Trophoblast cell (in vitro differentiated cells and primary cell): ENCODE measurements at regions not wholly inside any gene's neighbourhood (a gene's known extent, or its start where the extent isn't known, plus 50 kb on each side); places are given as distances from the start of the nearest gene placed in this dataset.

Experiments
- DNase-seq, 2 donors: peaks; one replicate each; pipeline ENCODE4 v3.0.0-alpha.2; 2016
- H2AFZ ChIP-seq: 2 replicates; pipeline ENCODE4 v1.6.1; 2013; ENCODE audit warnings: low read length, moderate library complexity, mild to moderate bottlenecking; ENCODE audit not compliant: insufficient read depth, poor library complexity
- H2AK5ac ChIP-seq: 2 replicates; pipeline ENCODE4 v1.6.1; 2013; ENCODE audit warnings: mild to moderate bottlenecking, low read length
- H2BK120ac ChIP-seq: 2 replicates; pipeline ENCODE4 v1.6.1; 2013; ENCODE audit warnings: low read length, mild to moderate bottlenecking, moderate library complexity; ENCODE audit not compliant: insufficient read depth, poor library complexity
- H2BK12ac ChIP-seq: 2 replicates; pipeline ENCODE4 v1.6.1; 2013; ENCODE audit warnings: mild to moderate bottlenecking, low read length, moderate library complexity
- H2BK5ac ChIP-seq: 2 replicates; pipeline ENCODE4 v1.6.1; 2013; ENCODE audit warnings: low read length, low read depth, moderate library complexity, mild to moderate bottlenecking; ENCODE audit not compliant: poor library complexity
- H3K14ac ChIP-seq: 2 replicates; pipeline ENCODE4 v1.6.1; 2013; ENCODE audit warnings: mild to moderate bottlenecking, low read length
- H3K18ac ChIP-seq: 2 replicates; pipeline ENCODE4 v1.6.1; 2013; ENCODE audit warnings: mild to moderate bottlenecking, low read length
- H3K23ac ChIP-seq: 2 replicates; pipeline ENCODE4 v1.6.1; 2013; ENCODE audit warnings: low read length
- H3K27ac ChIP-seq: 2 replicates; pipeline ENCODE4 v1.5.1; 2013; ENCODE audit warnings: low read depth, mild to moderate bottlenecking, inconsistent platforms, low read length, moderate library complexity
- H3K27me3 ChIP-seq: 2 replicates; pipeline ENCODE4 v1.6.1; 2013; ENCODE audit warnings: inconsistent platforms, mild to moderate bottlenecking, low read length, moderate library complexity; ENCODE audit not compliant: insufficient read depth
- H3K36me3 ChIP-seq, 2 experiments: 1 replicate in 1 of 2; 2 replicates in 1 of 2; pipeline ENCODE4 v1.6.1; 2013; ENCODE audit warnings: low read length in 2 of 2, mild to moderate bottlenecking in 2 of 2, moderate library complexity in 1 of 2; ENCODE audit not compliant: insufficient read depth in 2 of 2, control insufficient read depth in 1 of 2
- H3K4ac ChIP-seq: 2 replicates; pipeline ENCODE4 v1.6.1; 2013; ENCODE audit warnings: low read depth, mild to moderate bottlenecking, low read length, moderate library complexity
- H3K4me1 ChIP-seq, 2 experiments: 1 replicate in 1 of 2; 2 replicates in 1 of 2; pipeline ENCODE4 v1.6.1; 2013; ENCODE audit warnings: low read length in 2 of 2, mild to moderate bottlenecking in 2 of 2, moderate library complexity in 1 of 2; ENCODE audit not compliant: insufficient read depth in 2 of 2, control insufficient read depth in 1 of 2
- H3K4me2 ChIP-seq: 2 replicates; pipeline ENCODE4 v1.6.1; 2013; ENCODE audit warnings: inconsistent platforms, mild to moderate bottlenecking, low read length, moderate library complexity
- H3K4me3 ChIP-seq: 2 replicates; pipeline ENCODE4 v1.5.1; 2013; ENCODE audit warnings: mild to moderate bottlenecking, low read depth, low read length, inconsistent platforms
- H3K79me1 ChIP-seq: one replicate; pipeline ENCODE4 v1.6.1; 2013; ENCODE audit warnings: low read length
- H3K79me2 ChIP-seq: 2 replicates; pipeline ENCODE4 v1.6.1; 2013; ENCODE audit warnings: low read length, mild to moderate bottlenecking; ENCODE audit not compliant: control insufficient read depth, insufficient read depth, poor library complexity
- H3K9ac ChIP-seq: 2 replicates; pipeline ENCODE4 v1.6.1; 2013; ENCODE audit warnings: mild to moderate bottlenecking, low read length
- H3K9me3 ChIP-seq: 2 replicates; pipeline ENCODE4 v1.6.1; 2013; ENCODE audit warnings: low read depth, mild to moderate bottlenecking, control low read depth, inconsistent platforms, low read length; ENCODE audit not compliant: insufficient read depth
- H4K12ac ChIP-seq: 2 replicates; pipeline ENCODE4 v1.6.1; 2013; ENCODE audit warnings: low read depth, mild to moderate bottlenecking, low read length, moderate library complexity
- H4K8ac ChIP-seq: 2 replicates; pipeline ENCODE4 v1.6.1; 2013; ENCODE audit warnings: low read depth, mild to moderate bottlenecking, low read length, moderate library complexity
- H4K91ac ChIP-seq: one replicate; pipeline ENCODE4 v1.6.1; 2013; ENCODE audit warnings: low read depth, mild to moderate bottlenecking, low read length, moderate library complexity
- WGBS: extraction: QIAGEN DNeasy Blood & Tissue Kit; methylation state at CpG from one replicate; pipeline ENCODE4 v1.1.7; 2013; ENCODE audit warnings: missing lambda C conversion rate; ENCODE audit not compliant: insufficient read length, insufficient coverage; ENCODE audit errors: extremely low coverage; 5-methylcytosine and 5-hydroxymethylcytosine counted together

- H3K27ac ChIP-seq, result no peak overlapping the region
- H3K4me3 ChIP-seq, result no peak overlapping the region
- H3K18ac ChIP-seq, result no peak overlapping the region
- no peak overlapping the region for H2AK5ac ChIP-seq
- no peaks in the 10 kb centered on the region for H3K79me1 ChIP-seq
- H4K8ac ChIP-seq, result no peak overlapping the region
- no peak overlapping the region for H3K4ac ChIP-seq
- no CpG with 5 or more reads among the region's 2 CpGs for WGBS
- no peaks in the 10 kb centered on the region for H3K27me3 ChIP-seq
- no peak overlapping the region for H3K4me2 ChIP-seq
- no peaks in the 10 kb centered on the region for H3K9me3 ChIP-seq
- no peak overlapping the region for H2BK120ac ChIP-seq
- no peak overlapping the region for H3K9ac ChIP-seq
- H2BK5ac ChIP-seq, result no peak overlapping the region
- no peak overlapping the region for H3K23ac ChIP-seq
- H4K12ac ChIP-seq, result no peak overlapping the region
- H2AFZ ChIP-seq, result no peak overlapping the region
- H3K4me1 ChIP-seq, result no peaks in the 10 kb centered on the region
- no peak overlapping the region for H3K14ac ChIP-seq
- no peak overlapping the region for H2BK12ac ChIP-seq
- H3K79me2 ChIP-seq, result no peaks in the 10 kb centered on the region
- DNase-seq, result no peak
- no peak overlapping the region for H4K91ac ChIP-seq
- H3K36me3 ChIP-seq, result no peaks in the 10 kb centered on the region
Measured at GRCh38 chr16:82350560-82350959, 180.5 kb upstream of the MPHOSPH6 start.

DNA sequence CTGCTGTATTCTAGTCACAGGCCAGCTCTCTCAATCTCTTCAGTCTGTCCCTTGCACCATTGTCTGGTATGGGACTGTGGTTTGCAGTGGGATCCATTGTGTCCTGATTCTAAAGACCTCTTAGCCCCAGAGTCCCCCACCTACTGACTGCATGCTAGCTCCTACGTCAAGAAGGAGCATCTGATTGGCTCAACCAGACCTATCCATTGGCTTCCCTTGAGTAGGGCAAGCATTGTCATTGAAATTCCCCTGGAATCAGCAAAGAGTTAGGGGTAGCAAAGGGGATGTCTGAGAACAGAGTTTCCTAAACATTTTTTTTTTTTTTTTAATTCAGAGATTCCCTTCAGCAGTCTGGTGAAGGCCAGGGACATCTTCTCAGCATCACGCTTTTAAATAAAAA, 175.3 kb upstream of the MPHOSPH6 start:
- Histone ChIP-seq H3K9me3 (no peaks in the 10 kb centered on the region), H2BK12ac (no peak overlapping the region), H3K36me3 (no peaks in the 10 kb centered on the region), H3K4ac (no peak overlapping the region), H3K23ac (no peak overlapping the region), H4K91ac (no peak overlapping the region), H3K18ac (no peak overlapping the region), H3K79me1 (no peaks in the 10 kb centered on the region), H3K14ac (no peak overlapping the region), H3K27ac (no peak overlapping the region), H3K27me3 (no peaks in the 10 kb centered on the region), H2BK5ac (no peak overlapping the region), H2BK120ac (no peak overlapping the region), H3K4me1 (no peaks in the 10 kb centered on the region), H2AFZ (no peak overlapping the region), H4K8ac (no peak overlapping the region), H4K12ac (no peak overlapping the region), H3K4me2 (no peak overlapping the region), H3K9ac (no peak overlapping the region), H2AK5ac (no peak overlapping the region), H3K79me2 (no peaks in the 10 kb centered on the region), H3K4me3 (no peak overlapping the region)
- no CpG with 5 or more reads among the region's 2 CpGs for WGBS
- no peak for DNase-seq

GRCh38 chr16:82344157-82344556, 174.1 kb upstream of the MPHOSPH6 start:
- Histone ChIP-seq H2AK5ac (no peak overlapping the region), H3K4me2 (no peak overlapping the region), H3K79me1 (no peaks in the 10 kb centered on the region), H3K4me1 (no peaks in the 10 kb centered on the region), H3K14ac (no peak overlapping the region), H4K91ac (no peak overlapping the region), H2AFZ (no peak overlapping the region), H3K27me3 (no peaks in the 10 kb centered on the region), H3K23ac (no peak overlapping the region), H2BK12ac (no peak overlapping the region), H3K18ac (no peak overlapping the region), H4K8ac (no peak overlapping the region), H3K4me3 (no peak overlapping the region), H3K27ac (no peak overlapping the region), H3K9ac (no peak overlapping the region), H4K12ac (no peak overlapping the region), H3K4ac (no peak overlapping the region), H2BK5ac (no peak overlapping the region), H3K9me3 (no peaks in the 10 kb centered on the region), H3K36me3 (no peaks in the 10 kb centered on the region), H2BK120ac (no peak overlapping the region), H3K79me2 (no peaks in the 10 kb centered on the region)
- peak; percentile 5 to 41 for DNase-seq
- WGBS, result no CpG with 5 or more reads among the region's 4 CpGs

DNA sequence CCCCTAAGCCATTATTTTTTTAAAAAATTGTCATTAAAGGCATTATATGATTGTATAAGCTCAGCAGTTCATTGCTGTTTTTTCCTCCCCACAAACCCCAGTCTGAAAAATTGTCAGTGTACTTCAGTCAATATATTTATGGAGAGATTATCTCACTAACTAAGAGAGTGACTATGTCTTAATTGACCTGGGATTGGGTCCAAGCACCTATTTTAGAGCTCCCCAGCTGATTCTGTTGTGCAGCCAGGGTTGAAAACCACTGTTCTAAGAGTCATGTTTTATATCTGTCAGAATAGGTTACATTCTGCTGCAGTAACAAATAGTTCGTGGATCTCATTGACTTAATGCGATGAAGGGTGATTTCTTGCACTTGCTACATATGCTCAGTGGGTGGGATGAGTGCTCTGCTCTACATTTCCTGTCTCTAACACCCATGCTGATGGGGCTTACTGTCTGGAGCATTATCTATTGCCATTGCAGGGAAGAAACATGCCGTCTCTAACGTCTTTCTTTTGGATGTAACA, 171.2 kb upstream of the MPHOSPH6 start:
- Histone ChIP-seq H3K36me3 (no peaks in the 10 kb centered on the region), H3K79me2 (no peaks in the 10 kb centered on the region), H4K12ac (no peak overlapping the region), H2AFZ (no peak overlapping the region), H2AK5ac (no peak overlapping the region), H2BK5ac (no peak overlapping the region), H3K4me3 (no peak overlapping the region), H3K4me2 (no peak overlapping the region), H3K23ac (no peak overlapping the region), H2BK12ac (no peak overlapping the region), H3K9me3 (no peaks in the 10 kb centered on the region), H3K79me1 (no peaks in the 10 kb centered on the region), H3K4me1 (peaks cover 0 to 1% of the 10 kb centered on the region in 2 experiments), H3K4ac (no peak overlapping the region), H4K91ac (no peak overlapping the region), H3K14ac (no peak overlapping the region), H2BK120ac (no peak overlapping the region), H3K27ac (no peak overlapping the region), H4K8ac (no peak overlapping the region), H3K27me3 (no peaks in the 10 kb centered on the region), H3K9ac (no peak overlapping the region), H3K18ac (no peak overlapping the region)
- DNase-seq, result no peak
- WGBS, result no CpG with 5 or more reads among the region's 4 CpGs
